ENCODE measurements at regions not wholly inside any gene's neighbourhood (a gene's known extent, or its start where the extent isn't known, plus 50 kb on each side); places are given as distances from the start of the nearest gene placed in this dataset.

DNA sequence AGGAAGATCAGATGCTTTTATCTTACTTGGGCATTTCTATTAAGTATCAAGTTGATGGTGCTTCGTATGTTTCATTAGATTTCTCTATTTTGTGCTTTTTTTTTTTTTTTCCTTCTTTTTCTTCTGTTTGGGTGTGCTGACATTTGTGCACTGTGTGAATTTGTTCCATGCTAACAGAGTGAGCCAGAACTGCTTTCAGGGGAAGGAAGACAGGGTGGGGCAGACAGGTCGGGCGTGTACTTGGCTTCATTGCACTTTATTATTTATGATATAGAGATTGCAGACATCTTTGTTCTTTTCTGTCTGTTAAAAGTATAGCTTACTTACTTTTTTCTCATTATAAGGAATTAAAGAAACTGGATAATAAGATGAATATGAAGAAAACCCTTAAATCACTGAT, 112.2 kb downstream of the FGF18 start:
- TF ChIP-seq EZH2 (IDR thresholded peaks at IDR 0.05; ENCODE audit: insufficient read depth, poor library complexity, severe bottlenecking) (no peak), EZH2phosphoT487 (IDR thresholded peaks at IDR 0.05; ENCODE audit: insufficient read depth, low read depth) (no peak)

All from GM23248 (cell line).